Lower lobe of right lung (tissue), 2 donors: ENCODE measurements at regions not wholly inside any gene's neighbourhood (a gene's known extent, or its start where the extent isn't known, plus 50 kb on each side); places are given as distances from the start of the nearest gene placed in this dataset.

ENCODE experiments used
- ATAC-seq, 2 donors: fragments of 200-7000 bp; cut with Tn5 transposase; one replicate each; pipeline ENCODE4 v1.9.1; 2020 to 2022; ENCODE audit warnings: mild to moderate bottlenecking in 2 of 2, moderate library complexity in 2 of 2
- DNase-seq: peaks from one replicate; pipeline ENCODE4 v3.0.0-alpha.2; 2020
- H3K27ac ChIP-seq: fragments of 200-600 bp; one replicate; pipeline ENCODE4 v1.8.0; 2022
- H3K27me3 ChIP-seq: fragments of 200-600 bp; one replicate; pipeline ENCODE4 v1.8.0; 2022; ENCODE audit warnings: low read depth
- H3K36me3 ChIP-seq: fragments of 200-600 bp; one replicate; pipeline ENCODE4 v1.8.0; 2022; ENCODE audit warnings: mild to moderate bottlenecking
- H3K4me1 ChIP-seq: fragments of 200-600 bp; one replicate; pipeline ENCODE4 v1.8.0; 2022
- H3K4me3 ChIP-seq: fragments of 200-600 bp; one replicate; pipeline ENCODE4 v1.8.0; 2022; ENCODE audit warnings: mild to moderate bottlenecking
- H3K9me3 ChIP-seq: fragments of 200-600 bp; one replicate; pipeline ENCODE4 v1.8.0; 2022
- intact Hi-C: fragments of 100-400 bp; cut with DNase I; formaldehyde crosslinking; loops from one replicate; pipeline ENCODE4 v1.11.0; 2022
- TF ChIP-seq, protein P1 (sequence below): fragments of 200-600 bp; IDR thresholded peaks from one replicate; pipeline ENCODE4 v1.8.0; 2022; ENCODE audit warnings: antibody characterized with exemption, mild to moderate bottlenecking
- donor health status: DM: no; HTN: yes; CAD: no; lungs with severe emphysema.

DNA sequence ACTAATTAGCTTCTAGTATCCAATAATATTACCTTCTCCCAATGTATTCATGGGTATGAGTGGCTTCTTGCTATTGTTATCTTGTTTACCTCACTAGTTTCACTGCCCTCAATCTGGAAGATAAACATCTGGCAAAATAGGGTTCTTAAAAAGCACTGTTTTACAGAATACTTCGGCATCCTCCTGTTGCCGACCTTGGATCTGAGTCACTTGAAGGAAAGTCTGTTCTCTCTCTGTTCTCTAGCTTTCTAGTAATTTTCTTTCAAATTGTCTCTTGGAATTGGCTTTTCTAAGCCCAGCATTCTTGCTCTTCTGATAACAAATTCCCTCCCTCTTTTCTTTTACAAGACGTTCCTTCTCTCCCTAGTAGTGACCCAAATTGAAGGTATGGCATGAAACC is 189.5 kb downstream of the KITLG start:
- Histone ChIP-seq H3K27me3 (no peaks in the 10 kb centered on the region), H3K9me3 (no peaks in the 10 kb centered on the region), H3K4me1 (no peaks in the 10 kb centered on the region), H3K4me3 (no peak overlapping the region), H3K27ac (no peak overlapping the region), H3K36me3 (no peaks in the 10 kb centered on the region)
- intact Hi-C loops: no loop called here
- ATAC-seq (no peak), DNase-seq (no peak)
- TF ChIP-seq, protein P1, sequence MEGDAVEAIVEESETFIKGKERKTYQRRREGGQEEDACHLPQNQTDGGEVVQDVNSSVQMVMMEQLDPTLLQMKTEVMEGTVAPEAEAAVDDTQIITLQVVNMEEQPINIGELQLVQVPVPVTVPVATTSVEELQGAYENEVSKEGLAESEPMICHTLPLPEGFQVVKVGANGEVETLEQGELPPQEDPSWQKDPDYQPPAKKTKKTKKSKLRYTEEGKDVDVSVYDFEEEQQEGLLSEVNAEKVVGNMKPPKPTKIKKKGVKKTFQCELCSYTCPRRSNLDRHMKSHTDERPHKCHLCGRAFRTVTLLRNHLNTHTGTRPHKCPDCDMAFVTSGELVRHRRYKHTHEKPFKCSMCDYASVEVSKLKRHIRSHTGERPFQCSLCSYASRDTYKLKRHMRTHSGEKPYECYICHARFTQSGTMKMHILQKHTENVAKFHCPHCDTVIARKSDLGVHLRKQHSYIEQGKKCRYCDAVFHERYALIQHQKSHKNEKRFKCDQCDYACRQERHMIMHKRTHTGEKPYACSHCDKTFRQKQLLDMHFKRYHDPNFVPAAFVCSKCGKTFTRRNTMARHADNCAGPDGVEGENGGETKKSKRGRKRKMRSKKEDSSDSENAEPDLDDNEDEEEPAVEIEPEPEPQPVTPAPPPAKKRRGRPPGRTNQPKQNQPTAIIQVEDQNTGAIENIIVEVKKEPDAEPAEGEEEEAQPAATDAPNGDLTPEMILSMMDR: no peak

DNA sequence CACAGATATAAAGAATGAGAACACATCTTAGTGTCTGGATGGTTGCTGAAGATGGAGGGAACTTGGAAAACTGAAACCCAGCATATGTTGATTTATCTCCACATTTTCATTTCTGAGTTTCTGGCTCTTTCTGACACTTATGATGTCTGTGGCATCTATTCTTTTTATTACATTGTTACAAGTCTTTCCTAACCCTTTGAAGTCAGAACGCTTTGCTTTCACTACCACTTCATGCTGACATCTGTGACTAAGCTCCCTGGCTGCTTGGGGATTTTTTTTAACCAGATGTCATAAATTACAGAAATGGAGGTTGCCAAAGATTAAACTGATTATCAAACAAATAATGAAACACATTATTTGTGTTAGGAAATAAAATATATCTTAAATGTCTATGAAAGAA is 188.7 kb downstream of the KITLG start:
- Histone ChIP-seq H3K4me3 (no peak overlapping the region), H3K9me3 (no peaks in the 10 kb centered on the region), H3K4me1 (no peaks in the 10 kb centered on the region), H3K36me3 (no peaks in the 10 kb centered on the region), H3K27me3 (no peaks in the 10 kb centered on the region), H3K27ac (no peak overlapping the region)
- TF ChIP-seq, protein P1: no peak
- intact Hi-C loops: no loop called here
- DNase-seq: no peak
- ATAC-seq: no peak

DNA sequence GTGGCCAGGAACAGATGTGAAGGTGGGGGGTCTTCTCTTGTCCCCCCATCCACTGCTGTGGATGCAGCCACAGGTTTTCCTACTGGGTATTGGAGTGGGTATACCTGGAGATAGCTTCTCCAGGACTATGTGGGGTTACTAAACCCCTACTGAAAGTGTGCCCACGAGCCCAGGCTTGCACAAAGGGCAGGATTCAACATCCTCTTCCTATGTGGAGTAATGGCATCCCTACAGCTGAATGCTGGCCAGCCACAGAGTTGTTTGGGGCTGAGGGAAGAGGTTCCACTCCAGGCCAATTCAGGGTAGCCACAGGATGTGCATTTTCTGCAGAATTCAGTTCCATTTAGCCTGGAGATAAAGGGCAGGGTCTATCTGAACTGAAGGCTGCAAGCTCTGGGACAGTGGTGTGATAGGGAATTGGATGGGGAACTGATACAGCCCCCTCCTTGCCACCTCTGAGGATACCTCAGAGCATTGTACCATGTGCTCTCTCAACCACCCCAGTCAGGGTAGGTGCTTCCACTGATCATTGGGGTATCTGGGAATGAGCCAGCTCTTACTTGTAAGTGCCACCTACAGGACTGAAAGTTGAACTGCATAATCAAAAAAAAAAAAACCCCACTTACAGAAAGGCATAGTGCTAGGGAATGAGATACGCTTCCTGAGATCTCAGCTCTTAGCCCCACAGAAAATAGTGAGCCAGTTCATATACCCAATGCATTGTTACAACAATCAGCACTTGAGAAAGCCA is 187.1 kb downstream of the KITLG start:
- no peaks in the 10 kb centered on the region for H3K9me3 ChIP-seq
- no peaks in the 10 kb centered on the region for H3K36me3 ChIP-seq
- intact Hi-C loops: no loop called here
- DNase-seq: no peak
- H3K4me3 ChIP-seq: no peak overlapping the region
- H3K27ac ChIP-seq: no peak overlapping the region
- TF ChIP-seq, protein P1: peak; percentile 15
- ATAC-seq: peak in 1 of 2 donors; percentile 35
- H3K4me1 ChIP-seq: no peaks in the 10 kb centered on the region
- no peaks in the 10 kb centered on the region for H3K27me3 ChIP-seq

DNA sequence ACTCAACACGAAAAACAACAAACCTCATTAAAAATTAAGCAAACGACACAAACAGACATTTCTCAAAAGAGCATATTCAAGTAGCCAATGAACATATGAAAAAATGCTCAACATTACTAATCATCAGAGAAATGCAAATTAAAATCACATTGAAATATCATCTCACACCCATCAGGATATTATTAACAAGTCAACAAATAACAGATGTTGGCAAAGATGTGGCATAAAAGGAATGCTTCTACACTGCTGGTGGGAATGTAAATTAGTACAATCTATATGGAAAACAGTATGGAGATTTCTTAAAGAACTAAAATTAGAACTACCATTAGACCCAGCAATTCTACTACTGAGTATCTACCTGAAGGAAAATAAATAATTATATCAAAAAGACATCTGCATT is 182.2 kb downstream of the KITLG start:
- Histone ChIP-seq H3K36me3 (no peaks in the 10 kb centered on the region), H3K27ac (no peak overlapping the region), H3K4me3 (no peak overlapping the region), H3K4me1 (no peaks in the 10 kb centered on the region), H3K27me3 (no peaks in the 10 kb centered on the region), H3K9me3 (no peaks in the 10 kb centered on the region)
- intact Hi-C loops: no loop called here
- TF ChIP-seq, protein P1: no peak
- DNase-seq: no peak
- ATAC-seq: no peak

DNA sequence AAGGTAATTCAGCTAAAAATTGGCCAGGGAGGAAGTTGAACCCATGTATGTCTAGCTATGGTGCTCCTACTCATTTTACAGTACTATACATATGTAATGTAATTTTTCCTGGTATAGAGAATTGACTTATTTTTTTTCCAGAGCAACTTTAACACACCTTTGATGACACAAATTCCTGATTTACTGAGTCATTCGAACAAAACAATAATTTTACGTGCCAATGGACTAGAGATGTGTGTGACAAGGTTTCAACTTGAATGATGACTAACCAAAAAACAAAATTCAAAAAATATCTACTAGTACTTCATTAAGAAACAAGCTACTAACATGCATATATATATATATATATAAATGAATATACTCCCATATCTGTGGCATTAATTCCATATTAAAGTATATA is 180.5 kb downstream of the KITLG start:
- H3K27me3 ChIP-seq: no peaks in the 10 kb centered on the region
- TF ChIP-seq, protein P1: no peak
- no peaks in the 10 kb centered on the region for H3K4me1 ChIP-seq
- no peak for DNase-seq
- no peak for ATAC-seq
- H3K27ac ChIP-seq: no peak overlapping the region
- H3K9me3 ChIP-seq: no peaks in the 10 kb centered on the region
- no peaks in the 10 kb centered on the region for H3K36me3 ChIP-seq
- intact Hi-C loops: no loop called here
- H3K4me3 ChIP-seq: no peak overlapping the region
